HT-29 (cell line): ENCODE measurements at regions not wholly inside any gene's neighbourhood (a gene's known extent, or its start where the extent isn't known, plus 50 kb on each side); places are given as distances from the start of the nearest gene placed in this dataset.

Experiments used
- DNase-seq: peaks from one replicate; pipeline ENCODE4 v3.0.0-alpha.2; 2015; ENCODE audit warnings: low spot score

- no peak for DNase-seq
Measured at GRCh38 chr1:183711741-183712361, 58.7 kb upstream of the APOBEC4 start.

DNA sequence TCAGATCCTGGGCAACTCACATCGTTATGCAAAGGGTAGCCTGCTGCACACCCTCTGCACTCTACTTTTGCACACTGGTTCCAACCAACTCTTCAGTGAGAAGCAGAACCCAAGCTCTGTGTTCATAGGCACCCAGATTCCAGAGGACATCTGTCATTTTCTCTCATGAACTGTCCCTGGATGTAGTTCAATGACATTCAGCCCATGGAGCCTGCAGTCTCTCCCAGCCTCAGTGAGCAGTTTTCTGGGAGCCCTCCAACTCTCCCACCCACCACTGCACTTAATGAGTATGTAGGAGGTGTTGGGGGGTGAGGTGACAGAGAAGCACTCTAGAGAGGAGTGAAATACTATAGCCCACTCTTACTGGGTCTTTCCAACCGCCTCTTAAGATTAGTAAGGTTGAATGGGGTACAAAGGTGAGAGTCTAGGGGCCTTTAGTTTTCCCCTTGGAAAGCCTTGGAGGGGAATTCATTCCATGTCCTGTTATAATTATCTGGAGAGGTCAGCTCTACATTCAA, 58.1 kb upstream of the APOBEC4 start:
- no peak for DNase-seq

DNA sequence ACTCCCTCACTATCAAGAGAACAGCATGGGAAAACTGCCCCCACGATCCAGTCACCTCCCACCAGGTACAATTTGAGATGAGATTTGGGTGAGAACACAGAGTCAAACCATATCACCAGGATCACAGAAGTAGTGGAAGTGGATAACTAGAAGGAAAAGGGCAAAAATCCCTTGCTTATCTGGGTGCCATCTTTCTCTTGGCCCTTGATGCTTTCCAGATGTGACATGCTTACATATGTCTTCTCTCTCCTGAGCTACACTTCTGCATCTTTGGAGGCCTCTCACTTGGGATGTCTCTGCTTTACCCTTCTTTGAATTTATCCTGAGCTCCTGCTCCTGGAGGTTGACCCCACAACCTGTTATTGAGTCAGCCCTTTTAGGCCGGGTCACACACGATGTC, 57.6 kb upstream of the APOBEC4 start:
- no peak for DNase-seq

- DNase-seq: no peak
Measured at GRCh38 chr1:183710333-183710732, 57.2 kb upstream of the APOBEC4 start.

- no peak for DNase-seq
Measured at GRCh38 chr1:183704131-183704530, 51.0 kb upstream of the APOBEC4 start.
